IMR-90 (cell line): ENCODE measurements at regions not wholly inside any gene's neighbourhood (a gene's known extent, or its start where the extent isn't known, plus 50 kb on each side); places are given as distances from the start of the nearest gene placed in this dataset.

Experiments used
- ATAC-seq: fragments of 200-7000 bp; cut with Tn5 transposase; 2 replicates; pipeline ENCODE4 v1.9.1; 2020; ENCODE audit warnings: low read depth, mild to moderate bottlenecking, moderate library complexity
- BruUV-seq: library from RNA; stranded (reverse); fragments of 400-500 nt; replicated peaks from 2 replicates; lab custom pipeline; 2021; lab: Mats Ljungman, UMichigan
- CTCF ChIA-PET: fragments of 300-600 bp; formaldehyde crosslinking; extraction: SDS; loops from one replicate; lab custom pipeline; 2021; ENCODE audit warnings: antibody characterized with exemption; lab: Yijun Ruan, JAX
- POLR2A ChIA-PET: fragments of 300-600 bp; sonication (Branson Sonifier 250); formaldehyde crosslinking; loops from one replicate; lab custom pipeline; 2022; ENCODE audit warnings: antibody characterized with exemption; ENCODE audit not compliant: unreplicated experiment; lab: Charles Lee
- DNase-seq: peaks from one replicate; pipeline ENCODE4 v3.0.0; 2013
- H2AFZ ChIP-seq: replicated peaks from 2 replicates; pipeline ENCODE3; 2013; ENCODE audit warnings: low read length, mild to moderate bottlenecking; ENCODE audit not compliant: poor library complexity
- H2AK5ac ChIP-seq: 2 replicates; pipeline ENCODE4 v1.6.1; 2013; ENCODE audit warnings: low read depth, low read length, inconsistent platforms
- H2AK9ac ChIP-seq: replicated peaks from 2 replicates; pipeline ENCODE3; 2013; ENCODE audit warnings: mild to moderate bottlenecking, low read depth, low read length, moderate library complexity; ENCODE audit not compliant: poor library complexity
- H2BK120ac ChIP-seq: 2 replicates; pipeline ENCODE4 v1.6.1; 2013; ENCODE audit warnings: low read depth, low read length, inconsistent platforms
- H2BK15ac ChIP-seq: 3 replicates; pipeline ENCODE4 v1.6.1; 2013; ENCODE audit warnings: low read depth, low read length, inconsistent platforms
- H2BK20ac ChIP-seq: 2 replicates; pipeline ENCODE4 v1.6.1; 2013; ENCODE audit warnings: low read depth, mild to moderate bottlenecking, inconsistent platforms, low read length, moderate library complexity
- H2BK5ac ChIP-seq: 2 replicates; pipeline ENCODE4 v1.6.1; 2013; ENCODE audit warnings: mild to moderate bottlenecking, low read depth, low read length, inconsistent platforms; ENCODE audit not compliant: poor library complexity, severe bottlenecking
- H3K14ac ChIP-seq: replicated peaks from 2 replicates; pipeline ENCODE4 v1.6.1; 2013; ENCODE audit warnings: low read depth, low read length, inconsistent platforms
- H3K18ac ChIP-seq: 2 replicates; pipeline ENCODE4 v1.6.1; 2013; ENCODE audit warnings: low read depth, low read length, control low read depth
- H3K23ac ChIP-seq: 2 replicates; pipeline ENCODE4 v1.6.1; 2013; ENCODE audit warnings: low read depth, low read length, inconsistent platforms
- H3K27ac ChIP-seq: 2 replicates; pipeline ENCODE4 v1.5.1; 2013; ENCODE audit warnings: mild to moderate bottlenecking, control low read depth, low read length; ENCODE audit not compliant: insufficient read depth
- H3K27me3 ChIP-seq: 2 replicates; pipeline ENCODE4 v1.6.1; 2013; ENCODE audit warnings: low read length; ENCODE audit not compliant: control insufficient read depth, insufficient read depth
- H3K36me3 ChIP-seq: 2 replicates; pipeline ENCODE4 v1.6.1; 2013; ENCODE audit warnings: low read length, mixed read lengths; ENCODE audit not compliant: control insufficient read depth, insufficient read depth
- H3K4ac ChIP-seq: 2 replicates; pipeline ENCODE4 v1.6.1; 2013; ENCODE audit warnings: low read depth, low read length, inconsistent platforms
- H3K4me1 ChIP-seq: 2 replicates; pipeline ENCODE4 v1.6.1; 2013; ENCODE audit warnings: low read length, mixed read lengths; ENCODE audit not compliant: control insufficient read depth, insufficient read depth
- H3K4me2 ChIP-seq: 2 replicates; pipeline ENCODE4 v1.6.1; 2013; ENCODE audit warnings: low read depth, mild to moderate bottlenecking, control low read depth, low read length, moderate library complexity
- H3K4me3 ChIP-seq: 2 replicates; pipeline ENCODE4 v1.5.1; 2013; ENCODE audit warnings: low read depth, mild to moderate bottlenecking, control low read depth, low read length, moderate library complexity; ENCODE audit not compliant: insufficient read depth
- H3K56ac ChIP-seq: 2 replicates; pipeline ENCODE4 v1.6.1; 2013; ENCODE audit warnings: low read length, inconsistent platforms; ENCODE audit not compliant: insufficient read depth; ENCODE audit errors: extremely low read depth
- H3K79me1 ChIP-seq, 2 experiments: 2 replicates each; pipeline ENCODE4 v1.6.1; 2013; ENCODE audit warnings: low read length in 2 of 2, inconsistent platforms in 1 of 2, low read depth in 1 of 2
- H3K9ac ChIP-seq: 2 replicates; pipeline ENCODE4 v1.6.1; 2013; ENCODE audit warnings: low read depth, low read length, control low read depth
- H3K9me1 ChIP-seq: 2 replicates; pipeline ENCODE4 v1.6.1; 2013; ENCODE audit warnings: low read length, inconsistent platforms; ENCODE audit not compliant: insufficient read depth
- H3K9me3 ChIP-seq: 2 replicates; pipeline ENCODE4 v1.6.1; 2013; ENCODE audit warnings: low read length; ENCODE audit not compliant: control insufficient read depth, insufficient read depth
- H4K20me1 ChIP-seq: 2 replicates; pipeline ENCODE4 v1.6.1; 2013; ENCODE audit warnings: low read length, inconsistent platforms; ENCODE audit not compliant: insufficient read depth
- H4K5ac ChIP-seq: 2 replicates; pipeline ENCODE4 v1.6.1; 2013; ENCODE audit warnings: mild to moderate bottlenecking, low read depth, low read length, control low read depth
- H4K8ac ChIP-seq, 2 experiments: 2 replicates each; pipeline ENCODE4 v1.6.1; 2013; ENCODE audit warnings: low read depth in 2 of 2, low read length in 2 of 2, control low read depth in 1 of 2, inconsistent platforms in 1 of 2
- H4K91ac ChIP-seq: 2 replicates; pipeline ENCODE4 v1.6.1; 2013; ENCODE audit warnings: low read depth, low read length, inconsistent platforms; ENCODE audit not compliant: insufficient read depth
- CEBPB ChIP-seq: IDR thresholded peaks from 2 replicates; pipeline ENCODE4 v1.6.1; 2012; ENCODE audit warnings: low read depth, low read length, improper control_type of control experiment
- CTCF ChIP-seq: conservative IDR thresholded peaks from 2 replicates; pipeline ENCODE4 v1.5.1; 2012; ENCODE audit warnings: mild to moderate bottlenecking, low read depth, low read length, improper control_type of control experiment
- ELK1 ChIP-seq: fragments of 150-350 bp; IDR thresholded peaks from 2 replicates; pipeline ENCODE4 v1.6.1; 2016; ENCODE audit warnings: low read depth, mild to moderate bottlenecking, low read length, moderate library complexity, borderline replicate concordance
- FOS ChIP-seq: fragments of 150-350 bp; IDR thresholded peaks from 2 replicates; pipeline ENCODE4 v1.6.1; 2016; ENCODE audit warnings: low read depth, low read length
- MAFK ChIP-seq: IDR thresholded peaks from 2 replicates; pipeline ENCODE4 v1.6.1; 2012; ENCODE audit warnings: low read depth, low read length, improper control_type of control experiment
- MAZ ChIP-seq: IDR thresholded peaks from 2 replicates; pipeline ENCODE4 v1.6.1; 2012; ENCODE audit warnings: low read depth, mild to moderate bottlenecking, low read length, improper control_type of control experiment, moderate library complexity, borderline replicate concordance
- NFE2L2 ChIP-seq: fragments of 150-350 bp; IDR thresholded peaks from 2 replicates; pipeline ENCODE4 v1.6.1; 2016; ENCODE audit warnings: low read depth, mild to moderate bottlenecking, low read length
- RAD21 ChIP-seq: IDR thresholded peaks from 2 replicates; pipeline ENCODE4 v1.6.1; 2012; ENCODE audit warnings: low read length, improper control_type of control experiment
- RCOR1 ChIP-seq: IDR thresholded peaks from 2 replicates; pipeline ENCODE4 v1.6.1; 2012; ENCODE audit warnings: mild to moderate bottlenecking, low read length, improper control_type of control experiment; ENCODE audit not compliant: insufficient replicate concordance
- RFX5 ChIP-seq: IDR thresholded peaks from 2 replicates; pipeline ENCODE4 v1.8.0; 2012; ENCODE audit warnings: low read depth, mild to moderate bottlenecking, low read length, moderate library complexity
- SMC3 ChIP-seq: fragments of 150-350 bp; IDR thresholded peaks from 2 replicates; pipeline ENCODE4 v1.6.1; 2016; ENCODE audit warnings: low read depth, mild to moderate bottlenecking, antibody characterized with exemption, low read length, moderate library complexity
- WGBS, 2 experiments: methylation state at CpG; one replicate each; pipeline versions ENCODE4 v1.1.5 to v1.1.7; 2013; ENCODE audit warnings: missing lambda C conversion rate in 2 of 2; ENCODE audit not compliant: insufficient read length in 1 of 2; ENCODE audit errors: extremely low coverage in 2 of 2; 5-methylcytosine and 5-hydroxymethylcytosine counted together
- dilution Hi-C: fragments of 300-500 bp; cut with HindIII; formaldehyde crosslinking; loops from one replicate; pipeline ENCODE4 v1.14.3; 2018; ENCODE audit warnings: low sequenced_read_pairs; ENCODE audit not compliant: unreplicated experiment
- in situ Hi-C: fragments of 300-500 bp; cut with MboI; formaldehyde crosslinking; loops from 3 replicates; pipeline ENCODE4 v1.14.3; 2019; ENCODE audit warnings: low sequenced_read_pairs, inconsistent platforms, mixed read lengths
- intact Hi-C: fragments of 100-400 bp; cut with micrococcal nuclease; formaldehyde crosslinking; loops from 2 replicates; pipeline ENCODE4 v1.10.0; 2022

GRCh38 chr3:145972851-145973250 lies 188.1 kb downstream of the PLOD2 start:
- no peak overlapping the region for H2AK5ac ChIP-seq
- H3K18ac ChIP-seq = no peak overlapping the region
- H3K36me3 ChIP-seq = no peaks in the 10 kb centered on the region
- H3K14ac ChIP-seq = no peak overlapping the region
- H4K5ac ChIP-seq = no peak overlapping the region
- no peak overlapping the region for H3K4me3 ChIP-seq
- ATAC-seq (no peak), DNase-seq (no peak)
- no peak overlapping the region for H4K91ac ChIP-seq
- H4K20me1 ChIP-seq = no peaks in the 10 kb centered on the region
- TF ChIP-seq SMC3 (no peak), CTCF (no peak), ELK1 (no peak), MAFK (no peak), RCOR1 (no peak), NFE2L2 (no peak), MAZ (no peak), RAD21 (no peak), RFX5 (no peak), FOS (no peak), CEBPB (no peak)
- no peaks in the 10 kb centered on the region for H3K4me1 ChIP-seq
- WGBS, 2 experiments = no CpG with 5 or more reads among the region's 1 CpG
- H3K27ac ChIP-seq = no peak overlapping the region
- H3K9me3 ChIP-seq = no peaks in the 10 kb centered on the region
- no peak overlapping the region for H3K56ac ChIP-seq
- no peak overlapping the region for H2BK15ac ChIP-seq
- CTCF ChIA-PET = no interaction called here
- H4K8ac ChIP-seq = no peak overlapping the region
- dilution Hi-C loops (no loop called here), in situ Hi-C loops (no loop called here), intact Hi-C loops (no loop called here)
- H3K79me1 ChIP-seq = no peaks in the 10 kb centered on the region
- POLR2A ChIA-PET = interaction anchor here (0.5 kb wide), 1 partner anchor 9 kb away, joined by 6 read pairs; no protein-coding TSS in a partner anchor
- no peak overlapping the region for H2BK20ac ChIP-seq
- no TSS peak for BruUV-seq
- no peak overlapping the region for H3K9ac ChIP-seq
- H2AK9ac ChIP-seq = no peak overlapping the region
- no peak overlapping the region for H3K23ac ChIP-seq
- no peak overlapping the region for H2BK5ac ChIP-seq
- H2AFZ ChIP-seq = no peak overlapping the region
- no peaks in the 10 kb centered on the region for H3K9me1 ChIP-seq
- no peak overlapping the region for H2BK120ac ChIP-seq
- no peak overlapping the region for H3K4me2 ChIP-seq
- H3K27me3 ChIP-seq = no peaks in the 10 kb centered on the region
- H3K4ac ChIP-seq = no peak overlapping the region
